H9 (cell line): ENCODE measurements at regions not wholly inside any gene's neighbourhood (a gene's known extent, or its start where the extent isn't known, plus 50 kb on each side); places are given as distances from the start of the nearest gene placed in this dataset.

Source experiments
- DNase-seq: peaks from one replicate; pipeline ENCODE4 v3.0.0-alpha.2; 2017
- H2AFZ ChIP-seq: one replicate; pipeline ENCODE4 v1.6.1; 2013; ENCODE audit warnings: mild to moderate bottlenecking, low read length, control low read depth, moderate library complexity
- H2AK5ac ChIP-seq: 2 replicates; pipeline ENCODE4 v1.6.1; 2013; ENCODE audit warnings: low read length, control low read depth, mixed read lengths; ENCODE audit not compliant: insufficient read length
- H2BK120ac ChIP-seq: one replicate; pipeline ENCODE4 v1.6.1; 2013; ENCODE audit warnings: low read depth, mild to moderate bottlenecking, low read length, control low read depth, inconsistent platforms; ENCODE audit not compliant: poor library complexity, severe bottlenecking
- H2BK12ac ChIP-seq: 2 replicates; pipeline ENCODE4 v1.6.1; 2013; ENCODE audit warnings: low read length, control low read depth, mixed read lengths, low read depth; ENCODE audit not compliant: insufficient read length
- H2BK15ac ChIP-seq: 2 replicates; pipeline ENCODE4 v1.6.1; 2013; ENCODE audit warnings: low read depth, low read length, control low read depth
- H2BK20ac ChIP-seq: one replicate; pipeline ENCODE4 v1.6.1; 2013; ENCODE audit warnings: low read depth, mild to moderate bottlenecking, low read length, control low read depth, inconsistent platforms; ENCODE audit not compliant: poor library complexity, severe bottlenecking
- H2BK5ac ChIP-seq: 2 replicates; pipeline ENCODE4 v1.6.1; 2013; ENCODE audit warnings: low read length, control low read depth, mixed read lengths; ENCODE audit not compliant: insufficient read length
- H3K14ac ChIP-seq: 2 replicates; pipeline ENCODE4 v1.6.1; 2013; ENCODE audit warnings: low read length, control low read depth; ENCODE audit not compliant: insufficient read depth
- H3K18ac ChIP-seq: 2 replicates; pipeline ENCODE4 v1.6.1; 2013; ENCODE audit warnings: low read depth, mild to moderate bottlenecking, mixed read lengths, low read length, control low read depth; ENCODE audit not compliant: insufficient read length
- H3K23ac ChIP-seq: 2 replicates; pipeline ENCODE4 v1.6.1; 2013; ENCODE audit warnings: low read length, control low read depth, mixed read lengths, low read depth; ENCODE audit not compliant: insufficient read length
- H3K23me2 ChIP-seq: 2 replicates; pipeline ENCODE4 v1.6.1; 2013; ENCODE audit warnings: low read depth, mild to moderate bottlenecking, mixed read lengths, low read length, control low read depth; ENCODE audit not compliant: insufficient read length, poor library complexity, severe bottlenecking
- H3K27ac ChIP-seq: 2 replicates; pipeline ENCODE4 v1.5.1; 2013; ENCODE audit warnings: low read length, control low read depth, mixed read lengths, low read depth; ENCODE audit not compliant: insufficient read length
- H3K27me3 ChIP-seq: 2 replicates; pipeline ENCODE4 v1.6.1; 2013; ENCODE audit warnings: low read length, control low read depth, inconsistent platforms; ENCODE audit not compliant: insufficient read depth
- H3K4ac ChIP-seq: 2 replicates; pipeline ENCODE4 v1.6.1; 2013; ENCODE audit warnings: low read depth, mild to moderate bottlenecking, control low read depth, inconsistent platforms, low read length, moderate library complexity
- H3K4me1 ChIP-seq: 2 replicates; pipeline ENCODE4 v1.6.1; 2013; ENCODE audit warnings: low read length, control low read depth, inconsistent platforms; ENCODE audit not compliant: insufficient read depth
- H3K4me2 ChIP-seq: 2 replicates; pipeline ENCODE4 v1.6.1; 2013; ENCODE audit warnings: low read length, control low read depth, mixed read lengths; ENCODE audit not compliant: insufficient read length, insufficient read depth
- H3K56ac ChIP-seq: 2 replicates; pipeline ENCODE4 v1.6.1; 2013; ENCODE audit warnings: low read depth, mild to moderate bottlenecking, mixed read lengths, low read length, control low read depth; ENCODE audit not compliant: insufficient read length
- H3K79me1 ChIP-seq: 2 replicates; pipeline ENCODE4 v1.6.1; 2013; ENCODE audit warnings: low read depth, mild to moderate bottlenecking, moderate library complexity, low read length, control low read depth, inconsistent platforms; ENCODE audit not compliant: insufficient read depth, poor library complexity, severe bottlenecking
- H3K79me2 ChIP-seq: 2 replicates; pipeline ENCODE4 v1.6.1; 2013; ENCODE audit warnings: low read length, control low read depth, inconsistent platforms; ENCODE audit not compliant: insufficient read depth
- H3K9ac ChIP-seq: 2 replicates; pipeline ENCODE4 v1.6.1; 2013; ENCODE audit warnings: low read length, control low read depth, mixed read lengths; ENCODE audit not compliant: insufficient read length; ENCODE audit errors: extremely low read depth
- H3K9me3 ChIP-seq: one replicate; pipeline ENCODE4 v1.6.1; 2013; ENCODE audit warnings: low read depth, low read length, inconsistent platforms; ENCODE audit not compliant: control insufficient read depth
- H3T11ph ChIP-seq: one replicate; pipeline ENCODE4 v1.6.1; 2013; ENCODE audit warnings: mild to moderate bottlenecking, low read length, control low read depth, inconsistent platforms
- H4K20me1 ChIP-seq: one replicate; pipeline ENCODE4 v1.6.1; 2013; ENCODE audit not compliant: control insufficient read depth, insufficient read length, insufficient read depth
- H4K5ac ChIP-seq: 2 replicates; pipeline ENCODE4 v1.6.1; 2013; ENCODE audit warnings: low read depth, mild to moderate bottlenecking, mixed read lengths, low read length, control low read depth; ENCODE audit not compliant: insufficient read length
- H4K8ac ChIP-seq: replicated peaks from 2 replicates; pipeline ENCODE4 v1.6.1; 2013; ENCODE audit warnings: low read length, control low read depth, mixed read lengths, low read depth; ENCODE audit not compliant: insufficient read length
- H4K91ac ChIP-seq: 2 replicates; pipeline ENCODE4 v1.6.1; 2013; ENCODE audit warnings: low read depth, mild to moderate bottlenecking, moderate library complexity, mixed read lengths, low read length, control low read depth; ENCODE audit not compliant: insufficient read length
- H3K27ac Mint-ChIP-seq, 3 experiments: 2 replicates in 2 of 3; 3 replicates in 1 of 3; pipeline ENCODE4 v1.8.0; 2020 to 2021; ENCODE audit warnings: mixed read lengths in 3 of 3, mild to moderate bottlenecking in 1 of 3, moderate library complexity in 1 of 3
- H3K27me3 Mint-ChIP-seq: 2 replicates; pipeline ENCODE4 v1.8.0; 2021; ENCODE audit warnings: low read depth, mild to moderate bottlenecking, moderate library complexity, mixed read lengths
- H3K36me3 Mint-ChIP-seq, 3 experiments: 2 replicates in 2 of 3; 3 replicates in 1 of 3; pipeline ENCODE4 v1.8.0; 2020 to 2021; ENCODE audit warnings: low read depth in 3 of 3, mixed read lengths in 3 of 3; ENCODE audit not compliant: insufficient read depth in 1 of 3
- H3K4me1 Mint-ChIP-seq, 2 experiments: 2 replicates each; pipeline ENCODE4 v1.8.0; 2020; ENCODE audit warnings: mixed read lengths in 2 of 2
- H3K4me3 Mint-ChIP-seq, 2 experiments: 2 replicates in 1 of 2; 3 replicates in 1 of 2; pipeline ENCODE4 v1.8.0; 2020 to 2021; ENCODE audit warnings: mild to moderate bottlenecking in 2 of 2, mixed read lengths in 2 of 2, moderate library complexity in 1 of 2
- H3K9me3 Mint-ChIP-seq, 2 experiments: 2 replicates in 1 of 2; 3 replicates in 1 of 2; pipeline ENCODE4 v1.8.0; 2020; ENCODE audit warnings: mild to moderate bottlenecking in 2 of 2, mixed read lengths in 2 of 2, moderate library complexity in 1 of 2
- WGBS: extraction: QIAGEN DNeasy Blood & Tissue Kit; methylation state at CpG from one replicate; pipeline ENCODE4 v1.1.7; 2013; ENCODE audit warnings: missing lambda C conversion rate, low lambda C conversion rate, mixed read lengths; ENCODE audit not compliant: insufficient read length; ENCODE audit errors: extremely low coverage; 5-methylcytosine and 5-hydroxymethylcytosine counted together
- TF ChIP-seq, protein P1 (sequence below): fragments of 200-600 bp; sonication (generic); conservative IDR thresholded peaks from 3 replicates; pipeline ENCODE4 v1.8.0; 2021; ENCODE audit warnings: antibody characterized with exemption, mild to moderate bottlenecking

DNA sequence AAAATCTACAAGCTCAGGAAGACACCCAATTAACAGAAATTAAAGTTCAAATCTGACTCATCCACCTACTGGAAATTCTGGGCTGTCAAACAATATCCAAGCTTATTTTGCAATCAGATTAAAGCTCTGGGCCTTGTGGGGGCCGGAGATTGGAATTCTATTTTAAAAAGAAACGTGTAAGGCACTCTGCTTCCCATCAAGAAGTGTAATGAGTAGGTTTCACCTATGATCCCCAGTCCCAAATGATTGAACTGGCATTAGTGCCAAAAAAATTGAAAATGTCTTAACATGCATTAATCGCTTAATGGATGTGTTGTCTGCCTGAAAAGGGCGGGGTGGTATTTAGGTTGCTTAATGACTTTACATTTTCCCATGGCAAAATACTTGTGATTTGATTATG, 542.4 kb upstream of the BTBD3 start:
- H3K4ac ChIP-seq = no peak overlapping the region
- DNase-seq = no peak
- H2BK12ac ChIP-seq = no peak overlapping the region
- no peak overlapping the region for H3K14ac ChIP-seq
- H3K79me2 ChIP-seq = no peaks in the 10 kb centered on the region
- WGBS = no CpG with 5 or more reads among the region's 4 CpGs
- no peak overlapping the region for H4K91ac ChIP-seq
- H4K20me1 ChIP-seq = no peaks in the 10 kb centered on the region
- no peak overlapping the region for H3K23ac ChIP-seq
- H4K5ac ChIP-seq = no peak overlapping the region
- H2BK20ac ChIP-seq = no peak overlapping the region
- H3K4me2 ChIP-seq = no peak overlapping the region
- no peak overlapping the region for H2BK120ac ChIP-seq
- no peaks in the 10 kb centered on the region for H3K23me2 ChIP-seq
- no peak overlapping the region for H4K8ac ChIP-seq
- H3K9me3 Mint-ChIP-seq = peaks cover 0 to 3% of the 10 kb centered on the region in 2 experiments; a peak in 1 of 5 replicates
- H3K36me3 Mint-ChIP-seq = peaks cover 0 to 3% (median 2%) of the 10 kb centered on the region in 3 experiments; a peak in 4 of 7 replicates
- no peak overlapping the region for H2BK15ac ChIP-seq
- no peak overlapping the region for H3K27ac Mint-ChIP-seq
- no peak overlapping the region for H3K27ac ChIP-seq
- H3K9me3 ChIP-seq = no peaks in the 10 kb centered on the region
- H2BK5ac ChIP-seq = no peak overlapping the region
- no peaks in the 10 kb centered on the region for H3K79me1 ChIP-seq
- H3K4me1 Mint-ChIP-seq = peaks cover 34 to 46% of the 10 kb centered on the region in 2 experiments
- no peak overlapping the region for H2AFZ ChIP-seq
- no peak overlapping the region for H3K9ac ChIP-seq
- no peak overlapping the region for H3K4me3 Mint-ChIP-seq
- no peak overlapping the region for H3K56ac ChIP-seq
- peaks cover 5% of the 10 kb centered on the region; the same call in 1 of the 2 replicates for H3K4me1 ChIP-seq
- H3T11ph ChIP-seq = no peak overlapping the region
- TF ChIP-seq, protein P1, sequence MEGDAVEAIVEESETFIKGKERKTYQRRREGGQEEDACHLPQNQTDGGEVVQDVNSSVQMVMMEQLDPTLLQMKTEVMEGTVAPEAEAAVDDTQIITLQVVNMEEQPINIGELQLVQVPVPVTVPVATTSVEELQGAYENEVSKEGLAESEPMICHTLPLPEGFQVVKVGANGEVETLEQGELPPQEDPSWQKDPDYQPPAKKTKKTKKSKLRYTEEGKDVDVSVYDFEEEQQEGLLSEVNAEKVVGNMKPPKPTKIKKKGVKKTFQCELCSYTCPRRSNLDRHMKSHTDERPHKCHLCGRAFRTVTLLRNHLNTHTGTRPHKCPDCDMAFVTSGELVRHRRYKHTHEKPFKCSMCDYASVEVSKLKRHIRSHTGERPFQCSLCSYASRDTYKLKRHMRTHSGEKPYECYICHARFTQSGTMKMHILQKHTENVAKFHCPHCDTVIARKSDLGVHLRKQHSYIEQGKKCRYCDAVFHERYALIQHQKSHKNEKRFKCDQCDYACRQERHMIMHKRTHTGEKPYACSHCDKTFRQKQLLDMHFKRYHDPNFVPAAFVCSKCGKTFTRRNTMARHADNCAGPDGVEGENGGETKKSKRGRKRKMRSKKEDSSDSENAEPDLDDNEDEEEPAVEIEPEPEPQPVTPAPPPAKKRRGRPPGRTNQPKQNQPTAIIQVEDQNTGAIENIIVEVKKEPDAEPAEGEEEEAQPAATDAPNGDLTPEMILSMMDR = no peak
- H3K27me3 ChIP-seq = no peaks in the 10 kb centered on the region
- no peak overlapping the region for H2AK5ac ChIP-seq
- no peaks in the 10 kb centered on the region; the same call in 1 of the 2 replicates for H3K27me3 Mint-ChIP-seq
- H3K18ac ChIP-seq = no peak overlapping the region
